MM.1S (cell line): ENCODE measurements at regions not wholly inside any gene's neighbourhood (a gene's known extent, or its start where the extent isn't known, plus 50 kb on each side); places are given as distances from the start of the nearest gene placed in this dataset.

Experiments used
- DNase-seq: peaks from one replicate; pipeline ENCODE4 v3.0.0-alpha.2; 2015
- H2AFZ ChIP-seq: fragments of 300-600 bp; sonication (generic); 2 replicates; pipeline ENCODE4 v1.6.0; 2016; ENCODE audit warnings: antibody characterized with exemption, low read length
- H3F3A ChIP-seq: fragments of 300-600 bp; sonication (generic); 2 replicates; pipeline ENCODE4 v1.6.1; 2016; ENCODE audit warnings: mild to moderate bottlenecking, antibody characterized with exemption, low read length, moderate library complexity, mixed read lengths; ENCODE audit not compliant: insufficient read depth
- H3K27ac ChIP-seq: fragments of 300-600 bp; sonication (generic); 2 replicates; pipeline ENCODE4 v1.5.1; 2016; ENCODE audit warnings: mild to moderate bottlenecking, low read length
- H3K27me3 ChIP-seq: fragments of 300-600 bp; sonication (generic); replicated peaks from 2 replicates; pipeline ENCODE4 v1.6.0; 2016; ENCODE audit warnings: low read length; ENCODE audit not compliant: insufficient read depth
- H3K36me3 ChIP-seq: fragments of 300-600 bp; sonication (generic); replicated peaks from 2 replicates; pipeline ENCODE4 v1.6.1; 2016; ENCODE audit warnings: mild to moderate bottlenecking, low read length, mixed read lengths; ENCODE audit not compliant: insufficient read depth
- H3K4me1 ChIP-seq: fragments of 300-600 bp; sonication (generic); 2 replicates; pipeline ENCODE4 v1.6.1; 2016; ENCODE audit warnings: low read length, mixed read lengths
- H3K4me2 ChIP-seq: fragments of 300-600 bp; sonication (generic); 2 replicates; pipeline ENCODE4 v1.6.0; 2016; ENCODE audit warnings: low read depth, low read length
- H3K4me3 ChIP-seq: fragments of 300-600 bp; sonication (generic); 2 replicates; pipeline ENCODE4 v1.5.1; 2016; ENCODE audit warnings: low read length, mixed read lengths
- H3K79me2 ChIP-seq: fragments of 300-600 bp; sonication (generic); 2 replicates; pipeline ENCODE4 v1.6.1; 2016; ENCODE audit warnings: mixed run types, low read length, mixed read lengths
- H3K9ac ChIP-seq: fragments of 300-600 bp; sonication (generic); 2 replicates; pipeline ENCODE4 v1.6.1; 2016; ENCODE audit warnings: low read length, mixed read lengths
- H3K9me2 ChIP-seq: fragments of 300-600 bp; sonication (generic); replicated peaks from 2 replicates; pipeline ENCODE4 v1.6.1; 2016; ENCODE audit warnings: mild to moderate bottlenecking, low read length, mixed read lengths; ENCODE audit not compliant: insufficient read depth
- H3K9me3 ChIP-seq: fragments of 300-600 bp; sonication (generic); replicated peaks from 2 replicates; pipeline ENCODE4 v1.6.1; 2016; ENCODE audit warnings: mild to moderate bottlenecking, low read length, mixed read lengths; ENCODE audit not compliant: insufficient read depth
- H4K20me1 ChIP-seq: fragments of 300-600 bp; sonication (generic); 2 replicates; pipeline ENCODE4 v1.6.1; 2016; ENCODE audit warnings: mild to moderate bottlenecking, low read length, moderate library complexity, mixed read lengths; ENCODE audit not compliant: insufficient read depth
- CTCF ChIP-seq: fragments of 300-600 bp; sonication (generic); IDR thresholded peaks from 2 replicates; pipeline ENCODE4 v1.5.1; 2016; ENCODE audit warnings: antibody characterized with exemption, low read length, mixed read lengths
- EZH2 ChIP-seq: fragments of 300-600 bp; sonication (generic); optimal IDR thresholded peaks from 2 replicates; pipeline ENCODE3; 2017; ENCODE audit warnings: low read depth, mild to moderate bottlenecking, antibody characterized with exemption, low read length, mixed read lengths
- EZH2phosphoT487 ChIP-seq: fragments of 300-600 bp; sonication (generic); IDR thresholded peaks from 2 replicates; pipeline ENCODE4 v1.6.1; 2018; ENCODE audit warnings: antibody characterized with exemption, low read length

DNA sequence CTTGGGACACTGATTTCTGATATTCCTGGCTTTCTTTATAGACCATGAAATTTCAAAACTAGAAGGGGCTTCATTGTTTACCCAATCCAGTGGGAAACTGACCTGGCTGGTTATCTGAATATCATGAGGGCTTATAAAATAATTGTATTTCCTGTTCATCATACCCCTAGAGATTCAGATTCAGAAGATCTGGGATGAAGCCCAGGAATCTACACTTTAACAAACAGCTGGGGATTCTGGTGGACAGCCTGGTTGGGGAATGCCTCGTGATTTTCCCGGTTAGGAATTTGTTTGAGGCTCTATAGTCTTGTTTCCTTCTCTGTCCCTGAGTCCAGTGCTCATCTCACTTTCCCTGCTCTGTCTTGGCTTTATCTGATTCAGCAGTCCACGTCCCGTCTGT is 110.3 kb downstream of the ADRA2A start:
- no peaks in the 10 kb centered on the region for H3K27me3 ChIP-seq
- no peak overlapping the region for H3K27ac ChIP-seq
- no peaks in the 10 kb centered on the region for H3K79me2 ChIP-seq
- no peaks in the 10 kb centered on the region for H3K9me2 ChIP-seq
- no peaks in the 10 kb centered on the region for H3K4me1 ChIP-seq
- H3F3A ChIP-seq, result no peaks in the 10 kb centered on the region
- H2AFZ ChIP-seq, result no peak overlapping the region
- H3K4me2 ChIP-seq, result no peak overlapping the region
- no peaks in the 10 kb centered on the region for H3K36me3 ChIP-seq
- H3K9me3 ChIP-seq, result no peaks in the 10 kb centered on the region
- no peak overlapping the region for H3K4me3 ChIP-seq
- TF ChIP-seq EZH2phosphoT487, result no peak
- TF ChIP-seq CTCF, result no peak
- no peak for TF ChIP-seq EZH2
- no peak overlapping the region for H3K9ac ChIP-seq
- no peak for DNase-seq
- no peaks in the 10 kb centered on the region for H4K20me1 ChIP-seq

DNA sequence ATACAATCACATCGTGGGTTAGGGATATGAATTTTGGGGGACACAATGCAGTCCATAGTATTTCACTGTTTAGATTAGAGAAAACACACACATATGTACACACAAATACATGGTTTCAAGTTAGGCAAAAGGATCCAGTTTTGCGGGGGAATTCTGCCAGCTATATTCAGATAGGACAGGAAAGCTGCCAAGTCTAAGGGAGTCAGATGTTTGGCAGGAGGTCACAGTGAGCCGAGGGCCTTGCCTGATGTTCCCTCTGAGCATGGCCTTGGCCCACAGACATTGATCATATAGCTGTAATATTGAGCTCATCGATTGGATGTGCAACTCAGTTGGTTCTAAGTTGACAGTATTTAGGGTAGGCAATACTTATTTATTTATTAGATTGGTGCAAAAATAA is 122.8 kb downstream of the ADRA2A start:
- TF ChIP-seq EZH2phosphoT487 (no peak), CTCF (no peak), EZH2 (no peak)
- Histone ChIP-seq H3K9me3 (no peaks in the 10 kb centered on the region), H3K4me3 (no peak overlapping the region), H4K20me1 (no peaks in the 10 kb centered on the region), H3K27me3 (no peaks in the 10 kb centered on the region), H3F3A (no peaks in the 10 kb centered on the region), H3K36me3 (no peaks in the 10 kb centered on the region), H3K4me1 (no peaks in the 10 kb centered on the region), H2AFZ (no peak overlapping the region), H3K9me2 (no peaks in the 10 kb centered on the region), H3K9ac (no peak overlapping the region), H3K27ac (no peak overlapping the region), H3K79me2 (no peaks in the 10 kb centered on the region), H3K4me2 (no peak overlapping the region)
- no peak for DNase-seq

DNA sequence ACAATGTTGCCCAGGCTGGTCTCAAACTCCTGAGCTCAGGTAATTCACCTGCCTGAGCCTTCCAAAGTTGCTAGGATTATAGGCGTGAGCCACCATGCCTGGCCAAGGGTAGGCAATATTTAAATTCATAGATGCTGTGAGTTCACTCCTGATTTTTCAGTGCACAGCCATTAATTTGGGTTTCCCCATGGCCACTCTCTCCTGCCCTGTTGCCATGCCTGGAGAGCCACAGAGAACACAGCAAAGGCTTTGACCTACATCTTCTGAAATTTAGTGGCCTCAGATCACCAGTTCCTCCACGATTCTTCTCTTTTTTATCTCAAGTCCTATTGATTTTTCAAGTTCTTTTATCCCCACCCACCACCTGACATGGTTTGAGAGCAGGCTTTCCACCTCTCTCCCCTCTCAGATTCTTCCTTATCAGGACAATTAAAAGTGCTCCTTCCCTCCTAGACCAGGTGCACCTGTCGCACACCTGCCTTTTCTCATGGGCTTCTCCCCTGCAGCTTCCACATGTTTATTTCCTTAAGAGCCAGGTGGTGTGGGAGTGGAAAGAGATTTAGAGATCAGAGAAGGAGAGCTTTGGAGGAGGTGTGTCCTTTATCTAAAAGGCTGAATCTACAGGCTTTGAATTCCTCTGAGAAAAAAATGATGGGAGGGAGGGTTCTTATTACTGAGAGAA is 123.8 kb downstream of the ADRA2A start:
- Histone ChIP-seq H3K27ac (no peak overlapping the region), H3F3A (no peaks in the 10 kb centered on the region), H4K20me1 (no peaks in the 10 kb centered on the region), H3K9ac (no peak overlapping the region), H3K9me2 (no peaks in the 10 kb centered on the region), H3K79me2 (no peaks in the 10 kb centered on the region), H2AFZ (no peak overlapping the region), H3K4me3 (no peak overlapping the region), H3K36me3 (no peaks in the 10 kb centered on the region), H3K4me1 (no peaks in the 10 kb centered on the region), H3K27me3 (no peaks in the 10 kb centered on the region), H3K4me2 (no peak overlapping the region), H3K9me3 (no peaks in the 10 kb centered on the region)
- no peak for DNase-seq
- TF ChIP-seq EZH2 (no peak), CTCF (no peak), EZH2phosphoT487 (no peak)
